C4-2B (cell line): ENCODE measurements at regions not wholly inside any gene's neighbourhood (a gene's known extent, or its start where the extent isn't known, plus 50 kb on each side); places are given as distances from the start of the nearest gene placed in this dataset.

Experiments
- CTCF ChIP-seq: fragments of 450-650 bp; conservative IDR thresholded peaks from 2 replicates; pipeline ENCODE4 v1.5.1; 2017; ENCODE audit warnings: mild to moderate bottlenecking
- ZFX ChIP-seq: fragments of 450-650 bp; IDR thresholded peaks from 2 replicates; pipeline ENCODE4 v1.6.1; 2017

GRCh38 chr7:115630049-115630448, 400.5 kb downstream of the TFEC start:
- TF ChIP-seq CTCF (no peak), ZFX (no peak)
